Right lobe of liver (tissue), 4 donors: ENCODE measurements at regions not wholly inside any gene's neighbourhood (a gene's known extent, or its start where the extent isn't known, plus 50 kb on each side); places are given as distances from the start of the nearest gene placed in this dataset.

Experiments
- CTCF ChIP-seq, 4 donors: fragments of 200-600 bp in 3 of 4; fragments of 450-650 bp in 1 of 4; IDR thresholded peaks; one replicate each; pipeline versions ENCODE4 v1.5.1 to v1.8.0; 2016 to 2022; ENCODE audit warnings: antibody characterized with exemption in 4 of 4, mild to moderate bottlenecking in 2 of 4
- POLR2A ChIP-seq: fragments of 450-650 bp; IDR thresholded peaks from one replicate; pipeline ENCODE4 v1.6.1; 2017; ENCODE audit warnings: antibody characterized with exemption, mild to moderate bottlenecking
- donor health status: DM: no; HTN: no; CAD: no.
- donor health status: DM: no; HTN: no; CAD: no.
- donor health status: DM: no; HTN: yes; CAD: no.

DNA sequence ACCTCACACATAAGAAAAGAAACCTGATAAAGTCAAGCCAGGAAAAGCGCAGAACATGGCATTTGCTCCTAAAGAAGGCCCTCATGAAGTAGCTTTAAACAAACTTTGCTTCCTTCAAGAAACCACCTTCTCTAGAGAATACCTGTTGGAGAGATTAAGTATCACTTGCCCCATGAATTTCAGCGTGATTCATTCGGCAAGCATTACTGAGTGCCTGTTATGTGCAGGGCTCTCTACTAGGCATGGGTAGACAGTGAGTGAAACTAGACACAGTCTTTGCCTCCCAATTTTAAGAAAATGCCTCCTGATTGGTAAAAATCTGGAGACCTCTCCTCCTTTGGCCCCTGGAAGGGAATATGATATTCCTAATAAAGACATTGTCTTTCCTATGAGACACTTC, 475.8 kb upstream of the NBEA start:
- no peak for TF ChIP-seq POLR2A
- no peak for TF ChIP-seq CTCF (IDR thresholded peaks at IDR 0.05)
